GM21528 (cell line): ENCODE measurements at regions not wholly inside any gene's neighbourhood (a gene's known extent, or its start where the extent isn't known, plus 50 kb on each side); places are given as distances from the start of the nearest gene placed in this dataset.
A peak's percentile ranks its signal among the peaks of the same experiment; 100 is the strongest.

Experiments
- ATAC-seq: cut with Tn5 transposase; IDR thresholded peaks from one replicate; pipeline ENCODE4 v1.9.1; 2021; ENCODE audit warnings: mild to moderate bottlenecking, moderate library complexity; ENCODE audit not compliant: unreplicated experiment, low FRiP score

DNA sequence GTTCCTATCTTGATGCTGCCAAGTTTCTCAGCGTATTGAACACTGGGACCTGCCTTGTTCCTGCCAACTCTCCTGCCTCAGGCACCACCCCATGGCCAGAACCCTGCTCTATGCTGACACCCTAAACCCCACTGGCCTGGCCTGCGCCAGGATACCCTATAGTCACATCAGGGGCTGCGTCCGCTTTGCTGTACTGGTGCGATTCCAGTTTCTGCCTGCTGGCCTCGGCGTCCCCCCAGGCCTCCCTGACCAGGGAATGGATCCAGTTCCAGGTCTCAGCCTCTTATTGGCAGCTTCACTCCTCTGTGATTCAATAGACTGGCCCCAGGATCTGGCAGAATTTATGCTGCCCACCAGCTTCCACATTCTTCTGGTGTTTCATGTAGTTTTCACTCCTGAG, 55.0 kb downstream of the GPR6 start:
- ATAC-seq = no peak

GRCh38 chr6:110033749-110034666, 55.9 kb downstream of the GPR6 start:
- no peak for ATAC-seq

GRCh38 chr6:110034667-110035036, 56.5 kb downstream of the GPR6 start:
- ATAC-seq = no peak

GRCh38 chr6:110035321-110035720, 57.2 kb downstream of the GPR6 start:
- ATAC-seq = no peak

DNA sequence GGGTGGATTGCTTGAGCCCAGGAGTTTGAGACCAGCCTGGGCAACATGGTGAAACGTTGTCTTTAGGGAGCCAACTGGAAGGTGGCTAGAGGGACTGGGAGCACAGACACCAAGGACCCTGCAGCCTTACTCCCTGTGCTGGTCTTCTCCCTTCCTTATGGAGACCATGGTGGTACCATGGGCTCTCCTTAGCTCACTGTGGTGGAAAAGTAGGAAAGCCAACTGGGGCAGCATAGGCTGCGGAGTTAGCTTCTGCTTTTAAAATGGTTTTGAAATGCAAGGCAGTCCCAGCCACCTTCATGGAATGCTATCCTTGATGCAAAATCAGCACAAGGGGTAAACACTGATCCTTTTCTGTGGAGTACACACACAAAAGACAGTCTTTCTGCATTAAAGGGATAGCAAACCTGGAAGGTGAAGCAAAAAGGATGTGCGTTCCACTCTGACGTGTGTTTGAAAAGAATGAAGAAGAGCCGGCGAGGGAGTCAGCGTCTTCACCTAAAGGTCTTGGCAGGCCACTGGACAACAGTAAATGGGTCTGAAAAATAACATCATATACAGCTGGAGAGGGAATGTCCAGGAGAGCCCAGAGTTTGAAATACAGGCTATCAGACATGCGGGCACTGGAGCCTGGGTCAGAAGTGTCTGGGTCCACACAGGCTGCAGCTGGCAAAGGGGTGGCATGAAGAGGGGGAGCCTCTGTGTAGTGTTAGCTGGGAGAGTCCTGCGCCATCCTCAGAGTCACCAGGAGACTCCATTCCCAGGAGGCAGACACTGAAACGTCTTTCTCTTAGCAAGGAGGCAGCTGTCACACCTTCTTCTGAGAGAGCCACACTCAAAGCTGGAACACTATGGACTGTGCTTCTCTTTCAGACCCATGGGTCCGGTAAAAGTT, 58.5 kb downstream of the GPR6 start:
- no peak for ATAC-seq

GRCh38 chr6:110037726-110038295, 59.7 kb downstream of the GPR6 start:
- ATAC-seq = no peak

GRCh38 chr6:110039364-110039980, 61.4 kb downstream of the GPR6 start:
- peak; percentile 81 for ATAC-seq

GRCh38 chr6:110039981-110040383, 61.9 kb downstream of the GPR6 start:
- ATAC-seq = peak; percentile 53

- no peak for ATAC-seq
These were observed 62.6 kb downstream of the GPR6 start for GRCh38 chr6:110040716-110041115.

- ATAC-seq = no peak
These were observed 63.0 kb downstream of the GPR6 start for GRCh38 chr6:110041126-110041525.

GRCh38 chr6:110041830-110042229, 63.7 kb downstream of the GPR6 start:
- no peak for ATAC-seq

GRCh38 chr6:110042670-110043296, 64.7 kb downstream of the GPR6 start:
- ATAC-seq = no peak

DNA sequence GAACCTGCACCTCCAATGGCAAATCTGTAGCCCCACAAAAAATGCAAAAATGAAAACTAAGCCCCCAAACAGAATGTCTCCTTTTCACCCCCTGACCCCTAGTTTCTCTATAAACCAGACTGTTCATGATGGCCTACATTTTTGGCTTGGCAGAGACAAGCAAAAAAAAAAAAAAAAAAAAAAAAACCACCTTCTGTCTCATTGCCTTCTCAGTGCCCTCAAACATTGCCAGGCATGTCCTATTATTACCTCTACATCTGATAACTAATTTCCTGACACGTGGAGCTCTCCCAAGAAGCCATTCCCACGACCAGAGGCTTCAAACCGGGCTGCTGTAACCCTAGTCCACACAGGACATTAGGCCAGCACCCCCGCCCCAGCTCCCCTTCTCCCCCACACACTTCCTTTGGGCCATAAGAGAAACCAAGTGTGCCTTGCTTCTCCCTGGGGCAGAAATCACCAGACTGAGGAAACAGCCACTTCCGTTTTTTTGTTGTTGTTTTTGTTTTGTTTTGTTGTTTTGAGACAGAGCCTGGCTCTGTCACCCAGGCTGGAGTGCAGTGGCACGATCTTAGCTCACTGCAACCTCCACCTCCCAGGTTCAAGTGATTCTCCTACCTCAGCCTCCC, 65.4 kb downstream of the GPR6 start:
- ATAC-seq = no peak

DNA sequence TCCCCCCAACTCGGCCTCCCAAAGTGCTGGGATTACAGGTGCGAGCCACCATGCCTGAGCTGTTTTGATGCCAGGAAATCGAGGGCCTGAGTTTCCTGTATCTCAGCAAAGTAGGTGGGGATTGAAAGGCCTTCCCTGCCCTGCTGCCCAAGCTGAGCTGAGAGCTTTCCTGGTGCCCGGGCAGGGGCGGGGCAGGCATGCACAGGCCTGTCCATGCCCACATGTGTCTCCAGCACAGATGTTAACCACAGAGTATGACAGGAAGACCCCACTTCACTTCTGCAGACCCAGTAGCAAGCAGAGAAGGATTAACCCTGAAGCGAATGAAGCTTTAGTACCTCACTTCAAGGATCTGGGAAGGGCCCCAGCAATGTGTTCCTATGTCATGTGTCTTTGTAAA, 66.0 kb downstream of the GPR6 start:
- no peak for ATAC-seq

GRCh38 chr6:110044622-110045021, 66.5 kb downstream of the GPR6 start:
- ATAC-seq = no peak

- ATAC-seq = no peak
These were observed 70.2 kb downstream of the GPR6 start for GRCh38 chr6:110048221-110048875.

- no peak for ATAC-seq
These were observed 71.8 kb downstream of the GPR6 start for GRCh38 chr6:110049696-110050439.
